ENCODE measurements at regions not wholly inside any gene's neighbourhood (a gene's known extent, or its start where the extent isn't known, plus 50 kb on each side); places are given as distances from the start of the nearest gene placed in this dataset.

DNA sequence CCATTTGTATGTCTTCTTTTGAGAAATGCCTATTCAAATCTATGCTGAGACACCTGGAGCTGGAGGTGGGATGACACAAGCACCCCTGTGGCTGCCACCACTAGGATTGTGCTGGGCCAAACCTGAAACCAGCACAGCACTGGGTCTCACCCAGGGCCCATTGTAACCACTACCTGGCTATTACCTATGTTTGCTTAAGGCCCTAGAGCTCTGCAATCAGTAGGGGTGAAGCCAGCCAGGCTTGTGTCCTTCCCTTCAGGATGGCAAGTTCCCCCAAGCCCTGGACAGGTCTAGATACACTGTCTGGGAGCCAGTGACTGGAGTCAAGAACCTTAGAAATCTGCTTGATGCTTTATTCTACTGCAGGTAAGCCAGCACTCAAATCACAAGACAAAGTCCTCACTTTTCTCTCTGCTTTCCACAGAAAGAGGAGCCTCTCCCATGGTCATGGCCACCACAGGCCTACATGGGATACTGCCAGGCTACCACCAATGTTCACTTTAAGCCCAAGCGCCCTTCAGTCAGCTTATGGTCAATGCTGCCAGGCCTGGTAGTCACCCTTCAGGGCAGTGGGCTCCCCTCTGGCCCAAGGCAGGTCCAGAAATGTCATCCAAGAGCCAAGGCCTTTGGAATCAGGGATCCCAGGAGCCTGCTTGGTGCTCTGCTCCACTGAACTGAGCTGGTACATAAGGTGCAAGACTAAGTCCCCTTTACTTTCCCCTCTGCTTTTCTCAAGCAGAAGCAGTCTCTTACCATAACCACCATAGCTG, 105.3 kb downstream of the BMS1 start:
- TF ChIP-seq, protein P1, sequence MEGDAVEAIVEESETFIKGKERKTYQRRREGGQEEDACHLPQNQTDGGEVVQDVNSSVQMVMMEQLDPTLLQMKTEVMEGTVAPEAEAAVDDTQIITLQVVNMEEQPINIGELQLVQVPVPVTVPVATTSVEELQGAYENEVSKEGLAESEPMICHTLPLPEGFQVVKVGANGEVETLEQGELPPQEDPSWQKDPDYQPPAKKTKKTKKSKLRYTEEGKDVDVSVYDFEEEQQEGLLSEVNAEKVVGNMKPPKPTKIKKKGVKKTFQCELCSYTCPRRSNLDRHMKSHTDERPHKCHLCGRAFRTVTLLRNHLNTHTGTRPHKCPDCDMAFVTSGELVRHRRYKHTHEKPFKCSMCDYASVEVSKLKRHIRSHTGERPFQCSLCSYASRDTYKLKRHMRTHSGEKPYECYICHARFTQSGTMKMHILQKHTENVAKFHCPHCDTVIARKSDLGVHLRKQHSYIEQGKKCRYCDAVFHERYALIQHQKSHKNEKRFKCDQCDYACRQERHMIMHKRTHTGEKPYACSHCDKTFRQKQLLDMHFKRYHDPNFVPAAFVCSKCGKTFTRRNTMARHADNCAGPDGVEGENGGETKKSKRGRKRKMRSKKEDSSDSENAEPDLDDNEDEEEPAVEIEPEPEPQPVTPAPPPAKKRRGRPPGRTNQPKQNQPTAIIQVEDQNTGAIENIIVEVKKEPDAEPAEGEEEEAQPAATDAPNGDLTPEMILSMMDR (optimal IDR thresholded peaks at IDR 0.05 in 1 of 3, IDR thresholded peaks at IDR 0.05 in 1 of 3, conservative IDR thresholded peaks at IDR 0.05 in 1 of 3; ENCODE audit: extremely low read depth in 1 of 3, insufficient read depth in 2 of 3, low read length in 3 of 3): no peak
- TF ChIP-seq EZH2 (IDR thresholded peaks at IDR 0.05; ENCODE audit: low read length): no peak
